Liver (tissue), 8 donors: ENCODE measurements at regions not wholly inside any gene's neighbourhood (a gene's known extent, or its start where the extent isn't known, plus 50 kb on each side); places are given as distances from the start of the nearest gene placed in this dataset.

ENCODE experiments used
- DNase-seq: peaks from one replicate; pipeline ENCODE4 v3.0.0-alpha.2; 2017; ENCODE audit warnings: low spot score
- H3K27ac ChIP-seq, 2 donors: one replicate each; pipeline ENCODE4 v1.7.0; 2013; ENCODE audit warnings: inconsistent platforms in 2 of 2, low read length in 2 of 2, control low read depth in 1 of 2, low read depth in 1 of 2, mild to moderate bottlenecking in 1 of 2
- H3K27me3 ChIP-seq, 4 donors: one replicate each; pipeline versions ENCODE4 v1.6.1 to v1.7.0; 2013; ENCODE audit warnings: low read length in 3 of 4, inconsistent platforms in 1 of 4, mild to moderate bottlenecking in 1 of 4, moderate library complexity in 1 of 4; ENCODE audit not compliant: control insufficient read depth in 4 of 4, insufficient read depth in 4 of 4
- H3K36me3 ChIP-seq, 4 donors: one replicate each; pipeline versions ENCODE4 v1.6.1 to v1.7.0; 2013; ENCODE audit warnings: low read length in 3 of 4, mild to moderate bottlenecking in 3 of 4, low read depth in 1 of 4, moderate library complexity in 1 of 4; ENCODE audit not compliant: control insufficient read depth in 4 of 4, insufficient read depth in 3 of 4
- H3K4me1 ChIP-seq, 4 donors: one replicate each; pipeline versions ENCODE4 v1.6.1 to v1.7.0; 2013; ENCODE audit warnings: low read length in 3 of 4, mild to moderate bottlenecking in 3 of 4, moderate library complexity in 1 of 4; ENCODE audit not compliant: control insufficient read depth in 4 of 4, insufficient read depth in 4 of 4
- H3K4me3 ChIP-seq, 3 donors: one replicate each; pipeline versions ENCODE4 v1.6.1 to v1.7.0; 2013; ENCODE audit warnings: low read length in 3 of 3, control low read depth in 1 of 3, low read depth in 1 of 3, mild to moderate bottlenecking in 1 of 3
- H3K9ac ChIP-seq, 2 donors: one replicate each; pipeline ENCODE4 v1.7.0; 2013; ENCODE audit warnings: low read length in 2 of 2, mild to moderate bottlenecking in 2 of 2, moderate library complexity in 2 of 2, control low read depth in 1 of 2, low read depth in 1 of 2
- H3K9me3 ChIP-seq, 4 donors: one replicate each; pipeline versions ENCODE4 v1.6.1 to v1.7.0; 2013; ENCODE audit warnings: low read length in 3 of 4; ENCODE audit not compliant: control insufficient read depth in 4 of 4
- CTCF ChIP-seq: fragments of 150-350 bp; IDR thresholded peaks from 2 replicates; pipeline ENCODE4 v1.5.1; 2017; ENCODE audit warnings: improper control_type of control experiment, low read depth, low read length; ENCODE audit not compliant: missing input control
- FOXA1 ChIP-seq: IDR thresholded peaks from 2 replicates; pipeline ENCODE4 v1.6.1; 2016; ENCODE audit warnings: antibody characterized with exemption
- FOXA2 ChIP-seq: IDR thresholded peaks from 2 replicates; pipeline ENCODE4 v1.6.1; 2016; ENCODE audit warnings: antibody characterized with exemption
- HNF4A ChIP-seq, 2 donors: conservative IDR thresholded peaks; 2 replicates each; pipeline ENCODE4 v1.6.1; 2016; ENCODE audit warnings: antibody characterized with exemption in 2 of 2, mild to moderate bottlenecking in 2 of 2
- HNF4G ChIP-seq: IDR thresholded peaks from 2 replicates; pipeline ENCODE4 v1.6.1; 2016; ENCODE audit warnings: antibody characterized with exemption
- JUND ChIP-seq, 2 donors: IDR thresholded peaks; 2 replicates each; pipeline ENCODE4 v1.6.1; 2016; ENCODE audit warnings: antibody characterized with exemption in 2 of 2
- MAX ChIP-seq: IDR thresholded peaks from 2 replicates; pipeline ENCODE4 v1.6.1; 2016; ENCODE audit warnings: antibody characterized with exemption
- NR2F2 ChIP-seq: IDR thresholded peaks from 2 replicates; pipeline ENCODE4 v1.6.1; 2016; ENCODE audit warnings: antibody characterized with exemption
- RAD21 ChIP-seq, 2 donors: IDR thresholded peaks; 2 replicates each; pipeline ENCODE4 v1.6.1; 2016; ENCODE audit warnings: antibody characterized with exemption in 2 of 2, mild to moderate bottlenecking in 2 of 2
- REST ChIP-seq: IDR thresholded peaks from 2 replicates; pipeline ENCODE4 v1.6.1; 2016; ENCODE audit warnings: antibody characterized with exemption, mild to moderate bottlenecking
- SP1 ChIP-seq: IDR thresholded peaks from 2 replicates; pipeline ENCODE4 v1.6.1; 2018; ENCODE audit warnings: antibody characterized with exemption, mild to moderate bottlenecking
- TAF1 ChIP-seq: conservative IDR thresholded peaks from 2 replicates; pipeline ENCODE4 v1.6.1; 2016; ENCODE audit warnings: antibody characterized with exemption, mild to moderate bottlenecking
- YY1 ChIP-seq: IDR thresholded peaks from 2 replicates; pipeline ENCODE4 v1.6.1; 2016; ENCODE audit warnings: antibody characterized with exemption, mild to moderate bottlenecking
- ZBTB33 ChIP-seq: IDR thresholded peaks from 2 replicates; pipeline ENCODE4 v1.6.1; 2016; ENCODE audit warnings: antibody characterized with exemption
- WGBS: extraction: QIAGEN DNeasy Blood & Tissue Kit; methylation state at CpG from one replicate; pipeline ENCODE4 v1.1.7; 2013; 5-methylcytosine and 5-hydroxymethylcytosine counted together
- donor health status: healthy.
- donor health status: healthy.
- donor health status: healthy.
- donor health status: healthy.
- donor health status: healthy.

- Histone ChIP-seq H3K36me3 (no peaks in the 10 kb centered on the region), H3K4me3 (no peak overlapping the region), H3K4me1 (no peaks in the 10 kb centered on the region), H3K9ac (no peak overlapping the region), H3K27me3 (no peaks in the 10 kb centered on the region), H3K9me3 (no peaks in the 10 kb centered on the region), H3K27ac (no peak overlapping the region)
- TF ChIP-seq SP1, result no peak
- no peak for TF ChIP-seq NR2F2
- TF ChIP-seq TAF1, result no peak
- TF ChIP-seq FOXA1, result no peak
- TF ChIP-seq CTCF, result no peak
- no peak for TF ChIP-seq ZBTB33
- TF ChIP-seq REST, result no peak
- TF ChIP-seq RAD21 (IDR thresholded peaks at IDR 0.05), result no peak
- no peak for TF ChIP-seq HNF4A (conservative IDR thresholded peaks at IDR 0.05)
- no peak for DNase-seq
Measured at GRCh38 chr4:30879855-30880598, 159.9 kb downstream of the PCDH7 start.

GRCh38 chr4:30881985-30882384, 161.8 kb downstream of the PCDH7 start:
- Histone ChIP-seq H3K4me3 (no peak overlapping the region), H3K9ac (no peak overlapping the region), H3K36me3 (no peaks in the 10 kb centered on the region), H3K27ac (no peak overlapping the region), H3K9me3 (no peaks in the 10 kb centered on the region), H3K4me1 (no peaks in the 10 kb centered on the region), H3K27me3 (no peaks in the 10 kb centered on the region)
- TF ChIP-seq FOXA2, result no peak
- no peak for TF ChIP-seq RAD21 (IDR thresholded peaks at IDR 0.05)
- no peak for TF ChIP-seq MAX
- no peak for TF ChIP-seq REST
- no peak for TF ChIP-seq CTCF
- no peak for TF ChIP-seq JUND (IDR thresholded peaks at IDR 0.05)
- TF ChIP-seq YY1, result no peak
- TF ChIP-seq SP1, result no peak
- TF ChIP-seq HNF4G, result no peak
- no peak for DNase-seq
- 39% methylated on average over 2 of the region's 2 CpGs for WGBS
